H1 (cell line): ENCODE measurements at regions not wholly inside any gene's neighbourhood (a gene's known extent, or its start where the extent isn't known, plus 50 kb on each side); places are given as distances from the start of the nearest gene placed in this dataset.

Experiments used
- CTCF ChIA-PET: fragments of 300-600 bp; sonication (Branson Sonifier 250); formaldehyde crosslinking; loops from one replicate; lab custom pipeline; 2021; ENCODE audit not compliant: partially characterized antibody; lab: Charles Lee
- POLR2A ChIA-PET: fragments of 300-600 bp; sonication (Branson Sonifier 250); formaldehyde crosslinking; loops from one replicate; lab custom pipeline; 2021; ENCODE audit warnings: inconsistent platforms; ENCODE audit not compliant: partially characterized antibody; lab: Charles Lee
- DNase-seq, 2 experiments: peaks; one replicate each; pipeline versions ENCODE4 v3.0.0 to v3.0.0-alpha.2; 2010 to 2022; ENCODE audit warnings: low spot score in 2 of 2, low read depth in 1 of 2, mixed read lengths in 1 of 2
- FAIRE-seq: peaks from 2 replicates; lab custom pipeline; 2011; peaks lifted over from hg19 to GRCh38; lab: Jason Lieb, UNC
- H2AFZ ChIP-seq: 2 replicates; pipeline ENCODE4 v1.8.1; 2012; ENCODE audit warnings: low read length, inconsistent platforms
- H2AK5ac ChIP-seq: 2 replicates; pipeline ENCODE4 v1.6.1; 2013; ENCODE audit warnings: low read depth, low read length
- H2BK120ac ChIP-seq: replicated peaks from 2 replicates; pipeline ENCODE3; 2013; ENCODE audit warnings: low read depth, low read length, inconsistent platforms
- H2BK12ac ChIP-seq: 2 replicates; pipeline ENCODE4 v1.6.1; 2013; ENCODE audit warnings: low read depth, low read length
- H2BK15ac ChIP-seq: 2 replicates; pipeline ENCODE4 v1.6.1; 2013; ENCODE audit warnings: low read length
- H2BK20ac ChIP-seq: 2 replicates; pipeline ENCODE4 v1.6.1; 2013; ENCODE audit warnings: low read length
- H2BK5ac ChIP-seq: 2 replicates; pipeline ENCODE4 v1.6.1; 2013; ENCODE audit warnings: low read depth, low read length
- H3K14ac ChIP-seq: 2 replicates; pipeline ENCODE4 v1.6.1; 2013; ENCODE audit warnings: inconsistent platforms; ENCODE audit not compliant: insufficient read length
- H3K18ac ChIP-seq: 2 replicates; pipeline ENCODE4 v1.6.1; 2013; ENCODE audit warnings: low read length; ENCODE audit errors: extremely low read depth
- H3K23ac ChIP-seq: 2 replicates; pipeline ENCODE4 v1.6.1; 2013; ENCODE audit warnings: inconsistent platforms; ENCODE audit not compliant: insufficient read length
- H3K23me2 ChIP-seq: 2 replicates; pipeline ENCODE4 v1.6.1; 2013; ENCODE audit warnings: low read depth, low read length
- H3K27ac ChIP-seq: 2 replicates; pipeline ENCODE4 v1.6.1; 2011; ENCODE audit warnings: low read depth, low read length, inconsistent platforms
- H3K27me3 ChIP-seq, 4 experiments: replicated peaks in 1 of 4; 1 replicate in 1 of 4; 2 replicates in 3 of 4; pipeline versions ENCODE4 v1.6.1 to v1.8.1; 2011 to 2013; ENCODE audit warnings: low read length in 3 of 4, mild to moderate bottlenecking in 3 of 4, inconsistent platforms in 2 of 4, mixed read lengths in 2 of 4, moderate library complexity in 1 of 4; ENCODE audit not compliant: control insufficient read depth in 3 of 4, insufficient read depth in 3 of 4; ENCODE audit errors: extremely low read depth in 1 of 4
- H3K36me3 ChIP-seq, 4 experiments: 2 replicates each; pipeline versions ENCODE4 v1.6.1 to v1.8.1; 2011 to 2013; ENCODE audit warnings: mild to moderate bottlenecking in 4 of 4, low read length in 3 of 4, moderate library complexity in 2 of 4, control low read depth in 1 of 4, inconsistent platforms in 1 of 4; ENCODE audit not compliant: insufficient read depth in 4 of 4, control insufficient read depth in 2 of 4
- H3K4ac ChIP-seq: replicated peaks from 2 replicates; pipeline ENCODE3; 2013; ENCODE audit warnings: low read length, low read depth, mixed read lengths, inconsistent platforms; ENCODE audit not compliant: insufficient read length
- H3K4me1 ChIP-seq, 4 experiments: replicated peaks in 1 of 4; 1 replicate in 1 of 4; 2 replicates in 3 of 4; pipeline versions ENCODE4 v1.6.1 to v1.8.1; 2011 to 2013; ENCODE audit warnings: low read length in 3 of 4, inconsistent platforms in 2 of 4, mixed read lengths in 1 of 4; ENCODE audit not compliant: insufficient read depth in 4 of 4, control insufficient read depth in 3 of 4
- H3K4me2 ChIP-seq, 2 experiments: 2 replicates each; pipeline versions ENCODE4 v1.6.1 to v1.8.1; 2011 to 2013; ENCODE audit warnings: low read depth in 2 of 2, low read length in 2 of 2, control low read depth in 1 of 2, inconsistent platforms in 1 of 2, mild to moderate bottlenecking in 1 of 2; ENCODE audit not compliant: insufficient read depth in 1 of 2
- H3K4me3 ChIP-seq, 4 experiments: fragments of 200-600, 300-600 bp in 1 of 4; sonication (generic), shearing (Covaris generic), sonication (Bioruptor Twin) in 1 of 4; 2 replicates each; pipeline versions ENCODE4 v1.5.1 to v1.8.1; 2011 to 2016; ENCODE audit warnings: low read length in 4 of 4, low read depth in 3 of 4, control low read depth in 2 of 4, inconsistent platforms in 2 of 4, mild to moderate bottlenecking in 2 of 4, mixed read lengths in 1 of 4, moderate library complexity in 1 of 4; ENCODE audit not compliant: insufficient read depth in 2 of 4; ENCODE audit errors: extremely low read depth in 1 of 4
- H3K56ac ChIP-seq: replicated peaks from 2 replicates; pipeline ENCODE3; 2013; ENCODE audit warnings: low read depth, mild to moderate bottlenecking, mixed read lengths, low read length, inconsistent platforms; ENCODE audit not compliant: insufficient read length
- H3K79me1 ChIP-seq: 2 replicates; pipeline ENCODE4 v1.6.1; 2013; ENCODE audit warnings: low read depth, low read length, control low read depth
- H3K79me2 ChIP-seq, 2 experiments: 2 replicates each; pipeline versions ENCODE4 v1.6.1 to v1.8.1; 2012 to 2013; ENCODE audit warnings: low read length in 2 of 2, mild to moderate bottlenecking in 2 of 2, inconsistent platforms in 1 of 2; ENCODE audit not compliant: insufficient read depth in 2 of 2, control insufficient read depth in 1 of 2
- H3K9ac ChIP-seq, 4 experiments: replicated peaks in 1 of 4; 1 replicate in 1 of 4; 2 replicates in 3 of 4; pipeline versions ENCODE4 v1.6.1 to v1.8.1; 2011 to 2013; ENCODE audit warnings: low read depth in 3 of 4, low read length in 3 of 4, control low read depth in 2 of 4, mild to moderate bottlenecking in 2 of 4, moderate library complexity in 2 of 4, inconsistent platforms in 1 of 4; ENCODE audit errors: extremely low read depth in 1 of 4
- H3K9me3 ChIP-seq, 2 experiments: 2 replicates each; pipeline versions ENCODE4 v1.6.1 to v1.8.1; 2012 to 2013; ENCODE audit warnings: mild to moderate bottlenecking in 2 of 2, moderate library complexity in 2 of 2, control low read depth in 1 of 2, inconsistent platforms in 1 of 2, low read depth in 1 of 2, low read length in 1 of 2, mixed read lengths in 1 of 2; ENCODE audit not compliant: insufficient read depth in 2 of 2
- H4K20me1 ChIP-seq, 2 experiments: replicated peaks in 1 of 2; 2 replicates each; pipeline versions ENCODE3 to v1.8.1; 2011 to 2013; ENCODE audit warnings: inconsistent platforms in 2 of 2, low read length in 2 of 2, mild to moderate bottlenecking in 1 of 2; ENCODE audit not compliant: insufficient read depth in 2 of 2, control insufficient read depth in 1 of 2
- H4K5ac ChIP-seq: 2 replicates; pipeline ENCODE4 v1.6.1; 2013; ENCODE audit warnings: low read length, low read depth, mixed read lengths, inconsistent platforms; ENCODE audit not compliant: insufficient read length
- H4K8ac ChIP-seq: 2 replicates; pipeline ENCODE4 v1.8.0; 2013; ENCODE audit warnings: mild to moderate bottlenecking, moderate library complexity, low read length, inconsistent platforms; ENCODE audit not compliant: insufficient read depth; ENCODE audit errors: extremely low read depth
- H4K91ac ChIP-seq: replicated peaks from 2 replicates; pipeline ENCODE3; 2013; ENCODE audit warnings: low read length, mixed read lengths, inconsistent platforms; ENCODE audit not compliant: insufficient read length
- CTBP2 ChIP-seq: IDR thresholded peaks from 2 replicates; pipeline ENCODE4 v1.7.0; 2011; ENCODE audit warnings: borderline replicate concordance, mild to moderate bottlenecking, moderate library complexity, mixed read lengths, low read length; ENCODE audit not compliant: insufficient read depth, insufficient read length
- HDAC6 ChIP-seq: IDR thresholded peaks from one replicate; pipeline ENCODE4 v1.7.1; 2012; ENCODE audit warnings: low read depth, mild to moderate bottlenecking, inconsistent platforms, low read length, moderate library complexity
- NRF1 ChIP-seq: IDR thresholded peaks from 2 replicates; pipeline ENCODE4 v1.6.1; 2011; ENCODE audit warnings: mild to moderate bottlenecking, low read depth, low read length, improper control_type of control experiment
- PHF8 ChIP-seq: fragments of 200-600 bp; sonication (generic); conservative IDR thresholded peaks from 2 replicates; pipeline ENCODE4 v1.7.1; 2012; ENCODE audit warnings: low read depth, mild to moderate bottlenecking, inconsistent platforms, low read length, moderate library complexity
- RBBP5 ChIP-seq: IDR thresholded peaks from 2 replicates; pipeline ENCODE4 v1.7.1; 2012; ENCODE audit warnings: low read depth, mild to moderate bottlenecking, inconsistent platforms, low read length, moderate library complexity, borderline replicate concordance
- RXRA ChIP-seq: IDR thresholded peaks from 2 replicates; pipeline ENCODE4 v1.6.1; 2011; ENCODE audit warnings: low read depth, mild to moderate bottlenecking, low read length, moderate library complexity; ENCODE audit not compliant: insufficient read depth
- WGBS, 2 experiments: shearing (Covaris generic) in 1 of 2; methylation state at CpG; one replicate each; pipeline versions ENCODE4 v1.1.6 to v1.1.7; 2013 to 2015; ENCODE audit warnings: low lambda C conversion rate in 2 of 2, mixed read lengths in 2 of 2, inconsistent platforms in 1 of 2, low coverage in 1 of 2, missing lambda C conversion rate in 1 of 2; ENCODE audit not compliant: insufficient replicate concordance in 2 of 2, insufficient coverage in 1 of 2, insufficient read length in 1 of 2; ENCODE audit errors: extremely low coverage in 1 of 2, missing lambda C conversion rate in 1 of 2; 5-methylcytosine and 5-hydroxymethylcytosine counted together
- TF ChIP-seq, protein P1 (sequence below): IDR thresholded peaks from 2 replicates; pipeline ENCODE4 v1.6.1; 2011; ENCODE audit warnings: low read depth, mild to moderate bottlenecking, low read length; ENCODE audit not compliant: insufficient read depth

DNA sequence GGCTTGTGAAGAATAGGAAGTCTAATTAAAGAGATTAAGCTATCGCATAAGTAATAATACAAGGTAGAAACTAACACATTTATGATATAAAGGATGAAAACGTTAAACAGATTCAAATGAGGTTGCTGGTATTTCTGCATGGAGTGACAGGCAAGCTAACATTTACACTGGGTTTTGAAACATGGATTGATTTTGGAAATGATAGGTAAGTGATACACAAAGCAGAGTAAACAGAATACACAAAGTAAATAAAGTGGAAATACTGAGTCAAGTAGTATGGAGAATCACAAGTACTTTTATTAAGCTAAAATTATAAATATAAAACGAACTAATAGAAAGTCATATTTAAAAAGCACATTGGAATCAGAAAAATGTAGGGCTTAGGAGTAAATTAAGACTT lies 665.3 kb downstream of the STPG2 start:
- H2AK5ac ChIP-seq, result no peak overlapping the region
- TF ChIP-seq, protein P1, sequence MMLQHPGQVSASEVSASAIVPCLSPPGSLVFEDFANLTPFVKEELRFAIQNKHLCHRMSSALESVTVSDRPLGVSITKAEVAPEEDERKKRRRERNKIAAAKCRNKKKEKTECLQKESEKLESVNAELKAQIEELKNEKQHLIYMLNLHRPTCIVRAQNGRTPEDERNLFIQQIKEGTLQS, result no peak
- no peak for TF ChIP-seq PHF8
- no peak for TF ChIP-seq NRF1
- no peak for TF ChIP-seq CTBP2
- no peak for TF ChIP-seq HDAC6
- TF ChIP-seq RBBP5, result no peak
- no peak for TF ChIP-seq RXRA
- H3K9ac ChIP-seq, result no peak overlapping the region
- H3K27ac ChIP-seq, result no peak overlapping the region
- no peak overlapping the region for H3K14ac ChIP-seq
- H3K79me1 ChIP-seq, result no peaks in the 10 kb centered on the region
- 92% methylated on average over 3 of the region's 3 CpGs; no CpG with 5 or more reads in 1 of the 2 experiments for WGBS, 2 experiments
- H3K36me3 ChIP-seq, result no peaks in the 10 kb centered on the region
- no peaks in the 10 kb centered on the region; the same call in 1 of the 2 replicates for H3K23me2 ChIP-seq
- POLR2A ChIA-PET, result no interaction called here
- CTCF ChIA-PET, result no interaction called here
- DNase-seq (no peak), FAIRE-seq (no peak)
- H4K91ac ChIP-seq, result no peak overlapping the region
- no peaks in the 10 kb centered on the region for H3K9me3 ChIP-seq
- no peak overlapping the region for H2BK12ac ChIP-seq
- no peaks in the 10 kb centered on the region for H3K27me3 ChIP-seq
- H3K23ac ChIP-seq, result no peak overlapping the region
- no peaks in the 10 kb centered on the region for H3K79me2 ChIP-seq
- H3K18ac ChIP-seq, result no peak overlapping the region
- H2BK15ac ChIP-seq, result no peak overlapping the region
- H4K8ac ChIP-seq, result no peak overlapping the region
- no peaks in the 10 kb centered on the region for H3K4me1 ChIP-seq
- H4K20me1 ChIP-seq, result no peaks in the 10 kb centered on the region
- no peak overlapping the region for H3K4ac ChIP-seq
- no peak overlapping the region for H2BK5ac ChIP-seq
- no peak overlapping the region for H4K5ac ChIP-seq
- no peak overlapping the region for H3K4me3 ChIP-seq
- H2BK120ac ChIP-seq, result no peak overlapping the region
- H2BK20ac ChIP-seq, result no peak overlapping the region
- H2AFZ ChIP-seq, result no peak overlapping the region
- no peak overlapping the region for H3K56ac ChIP-seq
- no peak overlapping the region for H3K4me2 ChIP-seq
